Astrocyte of the spinal cord (primary cell): ENCODE measurements at regions not wholly inside any gene's neighbourhood (a gene's known extent, or its start where the extent isn't known, plus 50 kb on each side); places are given as distances from the start of the nearest gene placed in this dataset.

Experiments used
- DNase-seq: peaks from one replicate; pipeline ENCODE4 v3.0.0; 2011; ENCODE audit warnings: low read depth, low spot score
- H3K4me3 ChIP-seq: 2 replicates; pipeline ENCODE4 v1.5.1; 2011; ENCODE audit warnings: low read depth, mild to moderate bottlenecking, low read length, moderate library complexity
- in situ Hi-C: cut with HindIII; loops from 2 replicates; pipeline ENCODE4 v1.10.0; 2017; ENCODE audit warnings: low sequenced_read_pairs
- TF ChIP-seq, protein P1 (sequence below): IDR thresholded peaks from 2 replicates; pipeline ENCODE4 v1.5.1; 2012; ENCODE audit warnings: low read depth, mild to moderate bottlenecking, low read length, inconsistent platforms

DNA sequence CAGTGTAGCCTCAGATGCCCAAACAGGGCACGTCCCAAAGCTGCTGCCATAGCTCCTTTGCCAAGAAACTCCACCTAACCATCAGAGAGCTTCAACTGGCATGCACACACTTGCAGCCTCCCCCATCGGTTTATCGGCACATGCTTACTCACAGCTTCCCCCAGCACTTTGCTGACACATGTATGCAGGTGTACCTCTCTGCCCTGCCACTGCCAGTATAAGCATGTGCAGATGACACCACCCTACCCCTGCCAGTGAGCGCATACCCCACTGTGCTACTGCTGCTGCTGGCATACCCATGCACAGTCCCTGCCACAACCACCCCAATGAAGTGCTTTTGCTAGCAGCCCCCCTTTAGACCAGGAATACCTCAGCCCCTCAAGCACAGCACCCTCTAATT lies 1231.0 kb downstream of the DSC3 start:
- no peak for DNase-seq
- TF ChIP-seq, protein P1, sequence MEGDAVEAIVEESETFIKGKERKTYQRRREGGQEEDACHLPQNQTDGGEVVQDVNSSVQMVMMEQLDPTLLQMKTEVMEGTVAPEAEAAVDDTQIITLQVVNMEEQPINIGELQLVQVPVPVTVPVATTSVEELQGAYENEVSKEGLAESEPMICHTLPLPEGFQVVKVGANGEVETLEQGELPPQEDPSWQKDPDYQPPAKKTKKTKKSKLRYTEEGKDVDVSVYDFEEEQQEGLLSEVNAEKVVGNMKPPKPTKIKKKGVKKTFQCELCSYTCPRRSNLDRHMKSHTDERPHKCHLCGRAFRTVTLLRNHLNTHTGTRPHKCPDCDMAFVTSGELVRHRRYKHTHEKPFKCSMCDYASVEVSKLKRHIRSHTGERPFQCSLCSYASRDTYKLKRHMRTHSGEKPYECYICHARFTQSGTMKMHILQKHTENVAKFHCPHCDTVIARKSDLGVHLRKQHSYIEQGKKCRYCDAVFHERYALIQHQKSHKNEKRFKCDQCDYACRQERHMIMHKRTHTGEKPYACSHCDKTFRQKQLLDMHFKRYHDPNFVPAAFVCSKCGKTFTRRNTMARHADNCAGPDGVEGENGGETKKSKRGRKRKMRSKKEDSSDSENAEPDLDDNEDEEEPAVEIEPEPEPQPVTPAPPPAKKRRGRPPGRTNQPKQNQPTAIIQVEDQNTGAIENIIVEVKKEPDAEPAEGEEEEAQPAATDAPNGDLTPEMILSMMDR, result no peak
- in situ Hi-C loops, result no loop called here
- no peak overlapping the region for H3K4me3 ChIP-seq

GRCh38 chr18:29780816-29781215 lies 1261.7 kb downstream of the DSC3 start:
- H3K4me3 ChIP-seq, result no peak overlapping the region
- in situ Hi-C loops, result no loop called here
- TF ChIP-seq, protein P1, result no peak
- peak; percentile 24 for DNase-seq

DNA sequence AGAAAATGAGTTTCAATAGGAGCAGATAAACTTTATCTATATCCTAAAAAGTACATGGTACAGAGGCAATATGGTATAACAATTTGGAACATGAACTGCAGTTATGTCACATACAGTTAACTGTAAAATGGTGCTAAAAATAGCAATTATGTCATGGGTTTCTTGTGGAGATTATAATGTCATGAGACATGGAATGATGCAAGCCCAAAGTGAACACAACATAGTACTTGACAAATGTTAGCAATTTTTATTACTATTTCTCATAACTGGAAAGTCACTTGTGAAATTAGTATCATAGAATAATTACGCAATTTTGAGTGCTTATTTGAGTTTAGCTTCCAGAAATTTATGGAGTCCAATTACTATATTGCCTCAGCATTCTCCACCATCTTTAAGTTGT lies 1263.4 kb downstream of the DSC3 start:
- TF ChIP-seq, protein P1, result no peak
- in situ Hi-C loops, result no loop called here
- no peak overlapping the region for H3K4me3 ChIP-seq
- no peak for DNase-seq

DNA sequence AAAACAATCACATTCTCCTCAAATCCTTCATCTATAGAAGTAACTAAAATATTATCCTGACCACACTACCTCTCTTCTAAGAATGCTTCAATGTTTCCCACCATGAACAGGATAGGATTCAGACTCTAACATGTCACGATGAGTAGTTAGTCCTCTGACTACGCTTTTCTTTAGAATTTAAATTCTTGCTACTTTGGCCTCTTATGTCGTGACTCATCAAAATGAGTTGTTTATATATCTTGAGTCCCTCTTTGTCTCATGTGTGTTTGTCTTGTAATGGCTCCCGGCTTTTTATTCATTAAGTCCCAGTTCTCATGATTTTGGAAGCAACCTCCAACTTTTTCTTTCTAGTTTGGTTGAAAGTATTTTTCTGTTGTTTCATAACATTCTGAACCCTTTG lies 1289.2 kb downstream of the DSC3 start:
- DNase-seq, result peak; percentile 36
- H3K4me3 ChIP-seq, result no peak overlapping the region
- TF ChIP-seq, protein P1, result no peak
- in situ Hi-C loops, result no loop called here

- no peak overlapping the region for H3K4me3 ChIP-seq
- in situ Hi-C loops, result no loop called here
- peak; percentile 18 for DNase-seq
- TF ChIP-seq, protein P1, result no peak
Measured at GRCh38 chr18:29749704-29750103, 1292.8 kb downstream of the DSC3 start.

DNA sequence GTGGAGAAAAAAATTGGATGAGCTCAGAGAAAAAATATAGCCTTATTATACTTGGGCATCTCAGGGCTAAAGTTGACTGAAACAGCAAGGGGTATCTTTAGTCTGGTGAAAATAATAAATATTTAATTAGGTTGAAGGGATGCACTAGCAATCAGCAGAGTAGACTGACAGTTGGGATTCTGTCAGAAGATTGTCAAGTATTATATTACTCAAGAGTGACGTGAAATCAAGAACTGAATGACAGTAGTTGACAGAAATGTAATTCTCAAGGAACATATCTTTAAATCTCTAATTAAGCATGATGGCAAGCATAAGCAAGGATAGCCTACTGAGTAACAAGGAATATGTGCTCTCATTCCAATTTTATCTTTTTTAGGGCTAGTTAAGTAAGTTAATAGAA lies 1301.1 kb downstream of the DSC3 start:
- in situ Hi-C loops, result no loop called here
- TF ChIP-seq, protein P1, result no peak
- DNase-seq, result no peak
- H3K4me3 ChIP-seq, result no peak overlapping the region

DNA sequence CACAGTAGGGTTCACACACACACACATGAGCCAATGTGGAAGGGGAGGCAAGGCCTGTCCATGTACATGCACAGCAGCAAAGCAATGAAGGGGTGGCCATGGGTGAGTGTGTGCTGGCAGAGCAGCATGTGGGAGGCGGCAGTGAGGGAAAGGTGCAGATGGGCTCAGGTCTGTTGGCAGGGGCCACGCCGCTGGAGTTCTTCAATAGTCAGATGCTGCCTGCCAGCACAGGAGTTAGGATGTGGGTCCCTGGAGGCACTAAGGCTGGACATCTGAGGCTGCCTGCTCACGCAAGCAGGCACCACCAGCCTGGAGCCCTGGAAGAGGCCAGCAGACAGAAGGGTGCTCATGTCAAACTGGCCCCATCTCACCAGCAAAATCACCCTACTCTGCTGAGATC lies 1304.9 kb downstream of the DSC3 start:
- DNase-seq, result no peak
- TF ChIP-seq, protein P1, result no peak
- in situ Hi-C loops, result no loop called here
- no peak overlapping the region for H3K4me3 ChIP-seq
